Stimulated activated CD4-positive, alpha-beta T cell treated with anti-CD3 and anti-CD28 coated beads, Interleukin-4, amount 100 ng/mL, for 48 hours (primary cell): ENCODE measurements at regions not wholly inside any gene's neighbourhood (a gene's known extent, or its start where the extent isn't known, plus 50 kb on each side); places are given as distances from the start of the nearest gene placed in this dataset.
A peak's percentile ranks its signal among the peaks of the same experiment; 100 is the strongest.
"Not testable (repeated sequence)": the region's sequence is repeated elsewhere in the genome, so short reads cannot be mapped to it uniquely, and the experiment has no call there.

ENCODE experiments used
- DNase-seq, 2 donors: peaks; one replicate each; pipeline ENCODE4 v3.0.0-alpha.2; 2020; ENCODE audit warnings: low read depth in 2 of 2

- DNase-seq: no peak
Measured at GRCh38 chr12:125983784-125984500, 918.7 kb downstream of the AACS start.

DNA sequence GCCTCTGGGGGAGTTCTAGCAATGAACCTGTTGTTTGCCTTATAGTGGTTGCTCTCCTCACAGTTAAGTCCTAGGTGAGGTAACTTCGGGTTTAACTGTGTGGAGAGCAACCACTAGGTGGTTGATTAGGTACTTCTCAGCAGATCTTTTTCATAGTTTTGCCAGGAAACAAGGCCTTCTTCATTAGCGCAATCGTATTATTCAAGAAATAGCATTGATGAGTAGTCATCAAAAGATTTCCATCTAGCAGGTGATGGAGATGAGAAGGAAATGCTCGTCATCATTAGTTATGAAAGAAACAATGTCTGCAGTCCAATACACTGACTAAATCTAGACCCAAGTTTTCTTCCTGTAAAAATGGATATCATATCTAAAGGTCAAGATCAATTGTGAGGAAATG, 923.3 kb downstream of the AACS start:
- no peak for DNase-seq

DNA sequence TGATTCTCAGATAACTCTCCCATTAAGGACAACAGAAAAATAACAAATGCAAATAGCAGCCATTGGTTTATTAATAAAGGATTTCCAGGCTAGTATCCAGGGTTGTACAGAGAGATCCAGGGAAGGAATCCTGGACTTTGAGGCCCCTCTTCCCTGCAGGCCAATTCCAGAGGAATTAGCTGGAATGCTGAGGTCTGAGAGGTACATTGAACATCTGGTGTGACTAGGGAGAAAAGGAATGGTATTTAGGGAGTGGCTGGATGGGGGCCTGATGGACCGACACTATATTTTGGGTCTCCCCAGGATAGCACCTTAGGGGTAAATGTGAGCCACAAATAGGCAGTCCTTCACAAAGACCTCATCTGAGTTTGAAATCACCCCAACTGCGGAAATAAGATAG, 924.5 kb downstream of the AACS start:
- no peak for DNase-seq

DNA sequence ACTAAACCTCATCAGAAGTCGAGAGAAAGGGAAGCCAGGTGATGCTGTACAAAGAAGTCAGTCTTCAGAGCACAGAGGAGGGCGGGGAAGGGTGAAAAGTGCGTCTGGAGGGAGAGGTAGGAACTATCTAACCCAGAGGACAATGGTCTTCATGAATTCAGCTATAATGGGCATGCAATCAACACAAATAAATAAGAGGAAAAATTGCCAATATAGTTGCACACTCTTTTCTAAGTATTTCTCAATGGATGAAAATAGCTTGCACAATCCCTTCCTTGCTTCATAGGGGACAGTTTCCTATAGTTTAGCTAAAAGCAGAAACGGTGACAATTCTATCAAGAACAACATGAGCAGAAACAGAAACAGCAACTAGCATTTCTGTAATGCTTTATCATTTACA, 931.2 kb downstream of the AACS start:
- DNase-seq: no peak

DNA sequence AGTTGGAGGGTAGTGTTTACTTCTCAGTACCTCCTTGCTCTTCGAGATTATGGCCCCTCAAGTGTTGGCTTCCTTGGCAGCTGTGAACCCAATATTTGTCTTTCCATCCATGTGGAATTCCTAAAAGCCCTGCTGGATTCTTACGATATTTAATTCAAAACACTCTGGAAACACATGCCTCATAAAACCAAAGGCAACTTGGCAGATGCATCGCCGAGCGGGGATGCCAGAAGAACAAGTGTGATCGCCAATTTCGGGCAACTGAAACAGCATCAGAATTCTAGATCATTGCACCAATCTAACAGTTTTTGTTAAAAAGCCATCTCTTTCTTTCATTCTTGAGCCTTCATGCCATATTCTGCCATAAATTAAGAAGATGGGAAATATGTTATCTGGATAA, 934.4 kb downstream of the AACS start:
- no peak for DNase-seq

- no peak for DNase-seq
Measured at GRCh38 chr12:126019385-126019784, 954.1 kb downstream of the AACS start.

DNA sequence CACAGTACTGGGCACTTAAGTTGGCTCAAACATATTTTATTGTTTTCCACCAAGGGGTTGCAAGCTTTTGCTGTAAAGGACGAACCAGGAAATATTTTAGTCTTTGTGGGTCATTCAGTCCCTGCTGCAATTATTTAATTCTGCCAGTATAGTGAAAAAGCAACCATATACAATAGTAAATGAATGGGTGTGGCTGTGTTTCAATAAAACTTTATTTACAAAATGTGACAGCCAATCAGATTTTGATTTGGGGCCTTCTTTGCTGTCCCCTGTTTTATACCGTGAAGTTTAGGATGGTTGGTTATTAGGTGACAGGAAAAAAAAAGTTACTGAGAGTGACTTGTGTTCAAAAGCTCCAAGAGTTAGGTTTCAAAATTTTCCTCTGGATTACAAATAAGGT, 956.4 kb downstream of the AACS start:
- DNase-seq: no peak

GRCh38 chr12:126027825-126028224, 962.6 kb downstream of the AACS start:
- DNase-seq: no peak

GRCh38 chr12:126030573-126030972, 965.3 kb downstream of the AACS start:
- DNase-seq: no peak

GRCh38 chr12:126033751-126034150, 968.5 kb downstream of the AACS start:
- DNase-seq: no peak

GRCh38 chr12:126036348-126036747, 971.1 kb downstream of the AACS start:
- no peak for DNase-seq

DNA sequence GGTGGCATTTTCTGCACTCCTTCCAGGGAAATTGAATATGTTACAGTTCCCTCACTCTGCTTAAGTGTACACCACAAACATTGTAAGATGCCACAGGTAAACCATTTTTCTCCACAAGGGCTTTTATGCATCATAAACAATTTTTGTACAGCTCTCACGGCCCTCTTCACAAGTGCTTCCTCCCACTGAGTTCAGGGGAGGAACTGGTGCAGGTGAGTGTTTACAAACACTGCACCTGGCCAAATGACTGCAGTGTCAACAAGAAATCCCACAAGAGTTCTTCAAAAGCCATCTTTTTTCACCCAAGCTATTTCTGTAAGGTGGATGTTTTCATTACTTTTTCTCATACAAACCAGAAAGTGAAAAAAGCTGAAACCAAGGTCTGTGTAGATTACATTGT, 973.2 kb downstream of the AACS start:
- DNase-seq: no peak

DNA sequence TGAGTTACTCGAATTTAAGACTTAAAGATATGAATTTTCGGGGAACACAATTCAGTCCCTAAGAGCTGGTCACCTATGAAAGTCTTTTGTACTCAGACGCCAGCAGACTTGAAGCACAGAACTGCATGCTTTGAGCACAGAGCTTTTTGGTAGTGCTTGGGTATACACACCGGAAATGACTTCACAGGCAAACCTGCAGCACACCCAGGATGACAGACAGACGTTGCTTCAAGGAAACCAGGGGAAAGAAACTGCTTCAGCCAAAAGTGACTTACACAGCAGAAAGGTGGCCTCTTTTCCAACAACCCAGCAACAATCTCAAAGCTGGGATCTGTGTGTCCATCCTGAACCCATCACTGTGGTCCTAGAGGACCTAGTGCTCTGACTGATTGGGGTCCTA, 975.1 kb downstream of the AACS start:
- no peak for DNase-seq

DNA sequence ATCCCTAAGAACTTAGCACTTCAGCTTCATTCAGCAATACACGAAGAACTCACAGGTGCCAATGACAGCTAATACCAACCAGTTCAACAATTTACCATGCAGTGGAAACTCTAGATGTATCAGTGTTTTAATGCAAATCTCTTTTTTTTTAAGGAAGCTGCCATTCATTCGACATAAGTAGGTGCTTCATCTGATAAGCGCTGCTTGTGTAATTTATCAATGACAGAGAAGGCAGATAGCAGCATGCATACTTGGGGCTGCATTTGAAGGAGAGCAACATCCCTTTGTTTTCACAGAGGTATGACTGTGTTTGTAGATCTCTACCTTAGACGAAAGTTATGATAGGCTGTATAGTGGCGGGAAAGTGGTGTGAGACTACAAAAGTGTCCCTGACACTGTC, 977.1 kb downstream of the AACS start:
- no peak for DNase-seq

- not testable (repeated sequence) for DNase-seq
Measured at GRCh38 chr12:126049501-126049900, 984.3 kb downstream of the AACS start.

DNA sequence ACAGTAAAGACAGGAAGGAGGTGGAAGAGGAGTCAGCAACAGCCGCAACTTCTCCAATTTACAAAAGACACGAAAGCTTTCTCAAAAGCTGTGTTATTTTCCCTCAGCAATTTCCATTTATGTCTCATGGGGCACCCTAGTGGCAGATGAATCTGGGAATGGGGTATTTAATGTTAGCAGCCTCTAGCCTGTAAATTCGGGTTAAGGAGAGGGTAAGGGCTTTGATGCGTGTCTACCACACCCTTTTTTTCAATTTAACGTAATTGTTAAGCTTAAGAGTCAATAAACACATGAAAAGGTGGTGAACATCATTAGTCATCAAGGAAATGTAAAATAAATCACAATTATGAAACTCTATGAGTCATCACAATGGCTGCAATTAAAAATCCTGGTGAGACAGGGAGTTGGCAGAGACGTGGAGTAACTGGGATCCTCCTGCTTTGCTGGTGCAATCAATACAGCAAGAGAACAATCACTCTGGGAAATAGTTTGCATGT, 986.4 kb downstream of the AACS start:
- no peak for DNase-seq

DNA sequence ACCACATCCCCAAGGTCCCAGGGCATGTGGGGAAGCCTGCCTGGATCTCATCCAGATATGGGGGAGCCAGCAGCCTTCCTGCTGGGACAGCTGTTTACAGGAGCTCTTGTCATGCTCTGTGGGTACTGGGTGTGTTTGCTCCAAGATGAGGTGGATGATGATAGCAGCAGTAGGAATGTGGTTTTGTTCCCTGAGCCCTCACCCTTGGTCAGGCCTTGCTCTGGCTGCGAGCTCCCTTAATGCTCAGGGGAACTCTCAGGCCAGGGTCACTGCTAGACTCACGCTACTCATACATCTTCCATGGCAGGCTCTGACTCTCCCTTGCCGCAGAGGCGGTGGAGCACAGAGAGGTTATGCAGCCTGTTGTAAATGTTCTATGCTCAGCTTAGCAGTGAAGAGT, 990.3 kb downstream of the AACS start:
- no peak for DNase-seq

- DNase-seq: no peak
Measured at GRCh38 chr12:126061777-126062176, 996.5 kb downstream of the AACS start.

DNA sequence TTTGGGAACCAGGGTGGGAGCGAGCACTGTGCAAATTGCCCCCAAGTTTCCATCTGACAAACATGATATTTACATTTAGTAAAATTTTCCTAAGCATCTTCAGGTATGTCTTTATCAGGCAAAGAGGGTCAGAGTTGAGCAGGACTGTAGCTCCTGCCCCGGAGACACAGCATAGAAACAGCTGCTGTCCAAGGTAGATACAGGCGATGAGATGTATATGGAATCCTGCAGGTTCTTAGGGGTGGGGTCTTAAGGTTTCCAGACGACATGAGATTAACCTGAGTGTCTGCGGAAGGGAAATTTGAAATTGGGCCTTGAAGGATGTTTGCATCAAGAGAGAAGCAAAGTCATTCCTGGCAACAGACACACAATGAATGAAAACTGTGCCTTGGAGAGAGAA, 998.8 kb downstream of the AACS start:
- no peak for DNase-seq

- DNase-seq: no peak
Measured at GRCh38 chr12:126067626-126068329, 1002.5 kb downstream of the AACS start.

GRCh38 chr12:126069549-126070165, 1004.4 kb downstream of the AACS start:
- peak; percentile 20 to 68 for DNase-seq

- DNase-seq: no peak
Measured at GRCh38 chr12:126076515-126076914, 1011.3 kb downstream of the AACS start.

GRCh38 chr12:126083926-126084325, 1018.7 kb downstream of the AACS start:
- no peak for DNase-seq
